Endothelial cell of umbilical vein (primary cell): ENCODE measurements at regions not wholly inside any gene's neighbourhood (a gene's known extent, or its start where the extent isn't known, plus 50 kb on each side); places are given as distances from the start of the nearest gene placed in this dataset.

ENCODE experiments used
- EZH2 ChIP-seq: IDR thresholded peaks from 2 replicates; pipeline ENCODE4 v1.6.1; 2012; ENCODE audit warnings: borderline replicate concordance, low read depth, mild to moderate bottlenecking, moderate library complexity, low read length, inconsistent platforms; ENCODE audit not compliant: severe bottlenecking
- FOS ChIP-seq: IDR thresholded peaks from 2 replicates; pipeline ENCODE4 v1.6.1; 2011; ENCODE audit warnings: mild to moderate bottlenecking, low read length, moderate library complexity, borderline replicate concordance; ENCODE audit not compliant: insufficient read depth
- JUN ChIP-seq: IDR thresholded peaks from 2 replicates; pipeline ENCODE4 v1.6.1; 2011; ENCODE audit warnings: borderline replicate concordance, low read depth; ENCODE audit not compliant: insufficient read length, insufficient read depth
- MYC ChIP-seq: IDR thresholded peaks from one replicate; pipeline ENCODE4 v1.6.1; 2011; ENCODE audit warnings: mild to moderate bottlenecking, low read depth, low read length
- POLR2A ChIP-seq: IDR thresholded peaks from 2 replicates; pipeline ENCODE4 v1.6.1; 2012; ENCODE audit warnings: low read depth, mild to moderate bottlenecking, control low read depth, low read length
- POLR2AphosphoS5 ChIP-seq: IDR thresholded peaks from 2 replicates; pipeline ENCODE4 v1.6.1; 2012; ENCODE audit warnings: low read depth, mild to moderate bottlenecking, control low read depth, low read length, moderate library complexity; ENCODE audit not compliant: insufficient read depth
- TF ChIP-seq, protein P1 (sequence below), 2 donors: IDR thresholded peaks; 1 replicate in 1 of 2; 2 replicates in 1 of 2; pipeline ENCODE4 v1.5.1; 2011; ENCODE audit warnings: low read length in 2 of 2, mild to moderate bottlenecking in 2 of 2, moderate library complexity in 2 of 2, control low read depth in 1 of 2, inconsistent platforms in 1 of 2, low read depth in 1 of 2; ENCODE audit not compliant: insufficient read depth in 1 of 2; ENCODE audit errors: extremely low read depth in 1 of 2
- TF ChIP-seq, protein P2 (sequence below): IDR thresholded peaks from 2 replicates; pipeline ENCODE4 v1.6.1; 2011; ENCODE audit not compliant: insufficient read depth, insufficient read length

DNA sequence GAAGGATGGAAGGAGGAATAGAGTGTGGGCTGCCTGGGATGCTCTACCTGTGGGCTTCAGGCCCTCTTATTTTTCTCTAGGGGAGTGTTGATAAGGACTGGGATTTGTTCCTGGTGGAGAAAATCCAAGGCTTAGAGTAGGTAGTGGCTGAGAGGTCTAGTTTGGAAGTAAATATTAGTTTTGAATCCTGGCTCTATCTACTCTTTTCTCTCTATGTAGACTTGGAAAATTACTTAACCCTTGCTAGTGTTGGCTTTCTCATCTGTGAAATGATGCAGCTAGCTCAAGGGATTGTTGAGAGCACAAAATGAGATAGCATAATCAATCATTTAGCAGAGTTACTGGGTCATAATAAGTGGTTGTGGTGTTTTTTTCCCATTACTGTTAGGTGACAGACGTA, 102.7 kb upstream of the MLIP start:
- TF ChIP-seq POLR2A (no peak), POLR2AphosphoS5 (no peak), MYC (no peak), EZH2 (no peak), JUN (no peak), FOS (no peak)
- TF ChIP-seq, protein P1, sequence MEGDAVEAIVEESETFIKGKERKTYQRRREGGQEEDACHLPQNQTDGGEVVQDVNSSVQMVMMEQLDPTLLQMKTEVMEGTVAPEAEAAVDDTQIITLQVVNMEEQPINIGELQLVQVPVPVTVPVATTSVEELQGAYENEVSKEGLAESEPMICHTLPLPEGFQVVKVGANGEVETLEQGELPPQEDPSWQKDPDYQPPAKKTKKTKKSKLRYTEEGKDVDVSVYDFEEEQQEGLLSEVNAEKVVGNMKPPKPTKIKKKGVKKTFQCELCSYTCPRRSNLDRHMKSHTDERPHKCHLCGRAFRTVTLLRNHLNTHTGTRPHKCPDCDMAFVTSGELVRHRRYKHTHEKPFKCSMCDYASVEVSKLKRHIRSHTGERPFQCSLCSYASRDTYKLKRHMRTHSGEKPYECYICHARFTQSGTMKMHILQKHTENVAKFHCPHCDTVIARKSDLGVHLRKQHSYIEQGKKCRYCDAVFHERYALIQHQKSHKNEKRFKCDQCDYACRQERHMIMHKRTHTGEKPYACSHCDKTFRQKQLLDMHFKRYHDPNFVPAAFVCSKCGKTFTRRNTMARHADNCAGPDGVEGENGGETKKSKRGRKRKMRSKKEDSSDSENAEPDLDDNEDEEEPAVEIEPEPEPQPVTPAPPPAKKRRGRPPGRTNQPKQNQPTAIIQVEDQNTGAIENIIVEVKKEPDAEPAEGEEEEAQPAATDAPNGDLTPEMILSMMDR (IDR thresholded peaks at IDR 0.05; ENCODE audit: extremely low read depth in 1 of 2, insufficient read depth in 1 of 2, low read depth in 1 of 2, low read length in 2 of 2) = no peak
- TF ChIP-seq, protein P2, sequence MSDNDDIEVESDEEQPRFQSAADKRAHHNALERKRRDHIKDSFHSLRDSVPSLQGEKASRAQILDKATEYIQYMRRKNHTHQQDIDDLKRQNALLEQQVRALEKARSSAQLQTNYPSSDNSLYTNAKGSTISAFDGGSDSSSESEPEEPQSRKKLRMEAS = no peak
